ENCODE measurements at regions not wholly inside any gene's neighbourhood (a gene's known extent, or its start where the extent isn't known, plus 50 kb on each side); places are given as distances from the start of the nearest gene placed in this dataset.

DNA sequence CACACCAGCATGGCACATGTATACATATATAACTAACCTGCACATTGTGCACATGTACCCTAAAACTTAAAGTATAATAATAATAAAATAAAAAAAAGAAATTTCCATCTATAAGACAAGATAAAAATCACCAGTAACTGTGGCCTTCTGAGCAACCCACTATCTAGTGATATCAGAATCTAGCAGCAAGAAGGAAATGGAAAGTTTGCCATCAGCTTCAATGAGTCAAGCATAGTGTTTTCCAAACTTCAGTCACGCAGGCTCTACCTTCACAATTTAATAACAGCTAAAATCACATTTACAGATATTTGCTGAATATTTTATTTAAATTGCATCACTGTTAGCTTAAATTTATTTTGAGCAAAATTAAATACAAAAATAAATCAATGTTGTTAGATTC, 345.3 kb upstream of the CD180 start:
- TF ChIP-seq, protein P1, sequence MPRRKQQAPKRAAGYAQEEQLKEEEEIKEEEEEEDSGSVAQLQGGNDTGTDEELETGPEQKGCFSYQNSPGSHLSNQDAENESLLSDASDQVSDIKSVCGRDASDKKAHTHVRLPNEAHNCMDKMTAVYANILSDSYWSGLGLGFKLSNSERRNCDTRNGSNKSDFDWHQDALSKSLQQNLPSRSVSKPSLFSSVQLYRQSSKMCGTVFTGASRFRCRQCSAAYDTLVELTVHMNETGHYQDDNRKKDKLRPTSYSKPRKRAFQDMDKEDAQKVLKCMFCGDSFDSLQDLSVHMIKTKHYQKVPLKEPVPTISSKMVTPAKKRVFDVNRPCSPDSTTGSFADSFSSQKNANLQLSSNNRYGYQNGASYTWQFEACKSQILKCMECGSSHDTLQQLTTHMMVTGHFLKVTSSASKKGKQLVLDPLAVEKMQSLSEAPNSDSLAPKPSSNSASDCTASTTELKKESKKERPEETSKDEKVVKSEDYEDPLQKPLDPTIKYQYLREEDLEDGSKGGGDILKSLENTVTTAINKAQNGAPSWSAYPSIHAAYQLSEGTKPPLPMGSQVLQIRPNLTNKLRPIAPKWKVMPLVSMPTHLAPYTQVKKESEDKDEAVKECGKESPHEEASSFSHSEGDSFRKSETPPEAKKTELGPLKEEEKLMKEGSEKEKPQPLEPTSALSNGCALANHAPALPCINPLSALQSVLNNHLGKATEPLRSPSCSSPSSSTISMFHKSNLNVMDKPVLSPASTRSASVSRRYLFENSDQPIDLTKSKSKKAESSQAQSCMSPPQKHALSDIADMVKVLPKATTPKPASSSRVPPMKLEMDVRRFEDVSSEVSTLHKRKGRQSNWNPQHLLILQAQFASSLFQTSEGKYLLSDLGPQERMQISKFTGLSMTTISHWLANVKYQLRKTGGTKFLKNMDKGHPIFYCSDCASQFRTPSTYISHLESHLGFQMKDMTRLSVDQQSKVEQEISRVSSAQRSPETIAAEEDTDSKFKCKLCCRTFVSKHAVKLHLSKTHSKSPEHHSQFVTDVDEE (CRISPR knock-in tag; IDR thresholded peaks at IDR 0.05) = no peak
- no peak for TF ChIP-seq ZNF565 (CRISPR knock-in tag; conservative IDR thresholded peaks at IDR 0.05; ENCODE audit: low read depth)
- TF ChIP-seq, protein P2, sequence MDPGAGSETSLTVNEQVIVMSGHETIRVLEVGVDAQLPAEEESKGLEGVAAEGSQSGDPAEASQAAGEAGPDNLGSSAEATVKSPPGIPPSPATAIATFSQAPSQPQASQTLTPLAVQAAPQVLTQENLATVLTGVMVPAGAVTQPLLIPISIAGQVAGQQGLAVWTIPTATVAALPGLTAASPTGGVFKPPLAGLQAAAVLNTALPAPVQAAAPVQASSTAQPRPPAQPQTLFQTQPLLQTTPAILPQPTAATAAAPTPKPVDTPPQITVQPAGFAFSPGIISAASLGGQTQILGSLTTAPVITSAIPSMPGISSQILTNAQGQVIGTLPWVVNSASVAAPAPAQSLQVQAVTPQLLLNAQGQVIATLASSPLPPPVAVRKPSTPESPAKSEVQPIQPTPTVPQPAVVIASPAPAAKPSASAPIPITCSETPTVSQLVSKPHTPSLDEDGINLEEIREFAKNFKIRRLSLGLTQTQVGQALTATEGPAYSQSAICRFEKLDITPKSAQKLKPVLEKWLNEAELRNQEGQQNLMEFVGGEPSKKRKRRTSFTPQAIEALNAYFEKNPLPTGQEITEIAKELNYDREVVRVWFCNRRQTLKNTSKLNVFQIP (CRISPR knock-in tag; IDR thresholded peaks at IDR 0.05; ENCODE audit: borderline replicate concordance, low read depth) = no peak

Data from SK-N-SH treated with all-trans-retinoic acid at 6 μM for 48 hours (cell line).